SU-DHL-6 (cell line): ENCODE measurements at regions not wholly inside any gene's neighbourhood (a gene's known extent, or its start where the extent isn't known, plus 50 kb on each side); places are given as distances from the start of the nearest gene placed in this dataset.

ENCODE experiments used
- EZH2phosphoT487 ChIP-seq: fragments of 200-600 bp; sonication (generic), shearing (Covaris generic); conservative IDR thresholded peaks from 2 replicates; pipeline ENCODE4 v1.6.1; 2018; ENCODE audit warnings: mild to moderate bottlenecking, antibody characterized with exemption, low read length, moderate library complexity, mixed read lengths
- TF ChIP-seq, protein P1 (sequence below): fragments of 200-600 bp; sonication (generic); IDR thresholded peaks from one replicate; pipeline ENCODE4 v1.5.1; 2017; ENCODE audit warnings: antibody characterized with exemption, mild to moderate bottlenecking, low read length, moderate library complexity; ENCODE audit not compliant: insufficient read depth, poor library complexity, severe bottlenecking

DNA sequence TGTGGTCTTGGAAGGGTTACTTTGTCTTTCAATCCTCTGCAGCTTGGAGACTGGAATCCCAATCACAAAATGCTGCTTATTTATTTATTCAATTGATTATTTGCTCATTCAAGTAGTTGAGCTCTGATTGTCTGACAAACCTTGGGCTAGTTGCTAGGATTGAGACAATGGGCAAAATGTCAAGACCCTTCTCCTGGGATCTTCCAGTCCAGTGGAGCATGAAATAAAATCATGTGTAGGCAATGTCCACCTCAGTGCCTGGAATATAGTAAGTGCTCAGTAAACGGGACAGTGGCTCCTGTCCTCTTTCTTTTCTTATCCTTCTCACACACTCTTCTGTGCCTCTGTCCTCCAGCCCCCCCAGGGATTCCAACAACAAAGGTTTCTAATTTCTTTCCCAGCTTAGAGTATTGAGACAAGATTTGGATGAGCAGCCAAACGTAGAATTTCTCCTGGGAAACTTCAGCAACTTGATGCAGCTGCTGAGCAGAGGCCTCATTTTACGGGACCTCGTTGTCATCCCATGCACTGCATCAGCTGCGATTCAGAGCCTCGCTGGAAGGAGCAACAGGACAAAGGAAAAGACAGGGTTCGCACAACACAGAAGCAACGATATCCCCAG is 545.0 kb downstream of the SOX11 start:
- TF ChIP-seq, protein P1, sequence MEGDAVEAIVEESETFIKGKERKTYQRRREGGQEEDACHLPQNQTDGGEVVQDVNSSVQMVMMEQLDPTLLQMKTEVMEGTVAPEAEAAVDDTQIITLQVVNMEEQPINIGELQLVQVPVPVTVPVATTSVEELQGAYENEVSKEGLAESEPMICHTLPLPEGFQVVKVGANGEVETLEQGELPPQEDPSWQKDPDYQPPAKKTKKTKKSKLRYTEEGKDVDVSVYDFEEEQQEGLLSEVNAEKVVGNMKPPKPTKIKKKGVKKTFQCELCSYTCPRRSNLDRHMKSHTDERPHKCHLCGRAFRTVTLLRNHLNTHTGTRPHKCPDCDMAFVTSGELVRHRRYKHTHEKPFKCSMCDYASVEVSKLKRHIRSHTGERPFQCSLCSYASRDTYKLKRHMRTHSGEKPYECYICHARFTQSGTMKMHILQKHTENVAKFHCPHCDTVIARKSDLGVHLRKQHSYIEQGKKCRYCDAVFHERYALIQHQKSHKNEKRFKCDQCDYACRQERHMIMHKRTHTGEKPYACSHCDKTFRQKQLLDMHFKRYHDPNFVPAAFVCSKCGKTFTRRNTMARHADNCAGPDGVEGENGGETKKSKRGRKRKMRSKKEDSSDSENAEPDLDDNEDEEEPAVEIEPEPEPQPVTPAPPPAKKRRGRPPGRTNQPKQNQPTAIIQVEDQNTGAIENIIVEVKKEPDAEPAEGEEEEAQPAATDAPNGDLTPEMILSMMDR: no peak
- TF ChIP-seq EZH2phosphoT487: no peak
